Upper lobe of right lung (tissue), 1 donor: ENCODE measurements at regions not wholly inside any gene's neighbourhood (a gene's known extent, or its start where the extent isn't known, plus 50 kb on each side); places are given as distances from the start of the nearest gene placed in this dataset.

Source experiments
- ATAC-seq: fragments of 200-7000 bp; cut with Tn5 transposase; one replicate; pipeline ENCODE4 v1.9.1; 2020; ENCODE audit warnings: mild to moderate bottlenecking, moderate library complexity
- DNase-seq: peaks from one replicate; pipeline ENCODE4 v3.0.0-alpha.2; 2020
- H3K27ac ChIP-seq: fragments of 200-600 bp; one replicate; pipeline ENCODE4 v1.8.0; 2022
- H3K27me3 ChIP-seq: fragments of 200-600 bp; one replicate; pipeline ENCODE4 v1.8.0; 2022; ENCODE audit warnings: mild to moderate bottlenecking
- H3K36me3 ChIP-seq: fragments of 200-600 bp; one replicate; pipeline ENCODE4 v1.8.0; 2022
- H3K4me1 ChIP-seq: fragments of 200-600 bp; one replicate; pipeline ENCODE4 v1.8.0; 2022
- H3K4me3 ChIP-seq: fragments of 200-600 bp; one replicate; pipeline ENCODE4 v1.8.0; 2022; ENCODE audit warnings: mild to moderate bottlenecking
- H3K9me3 ChIP-seq: fragments of 200-600 bp; one replicate; pipeline ENCODE4 v1.8.0; 2022
- CTCF ChIP-seq: fragments of 200-600 bp; IDR thresholded peaks from one replicate; pipeline ENCODE4 v1.8.0; 2022; ENCODE audit warnings: antibody characterized with exemption
- intact Hi-C: fragments of 100-400 bp; cut with DNase I; formaldehyde crosslinking; loops from one replicate; pipeline ENCODE4 v1.11.0; 2022
- donor health status: DM: no; HTN: yes; CAD: no; lungs with severe emphysema.

- Histone ChIP-seq H3K36me3 (no peaks in the 10 kb centered on the region), H3K9me3 (no peaks in the 10 kb centered on the region), H3K4me3 (no peak overlapping the region), H3K4me1 (no peaks in the 10 kb centered on the region), H3K27ac (no peak overlapping the region), H3K27me3 (no peaks in the 10 kb centered on the region)
- no peak for TF ChIP-seq CTCF
- intact Hi-C loops = no loop called here
- DNase-seq (no peak), ATAC-seq (peak; percentile 23)
Observed at GRCh38 chr9:118751848-118752223, 617.4 kb downstream of the BRINP1 start.

- DNase-seq = no peak
- intact Hi-C loops = no loop called here
- no peak overlapping the region for H3K27ac ChIP-seq
- H3K4me3 ChIP-seq = no peak overlapping the region
- H3K4me1 ChIP-seq = no peaks in the 10 kb centered on the region
- no peaks in the 10 kb centered on the region for H3K27me3 ChIP-seq
- TF ChIP-seq CTCF = no peak
- ATAC-seq = no peak
- H3K36me3 ChIP-seq = no peaks in the 10 kb centered on the region
- no peaks in the 10 kb centered on the region for H3K9me3 ChIP-seq
Observed at GRCh38 chr9:118761016-118761790, 608.0 kb downstream of the BRINP1 start.

GRCh38 chr9:118767571-118767970, 601.7 kb downstream of the BRINP1 start:
- Histone ChIP-seq H3K9me3 (no peaks in the 10 kb centered on the region), H3K36me3 (no peaks in the 10 kb centered on the region), H3K27me3 (no peaks in the 10 kb centered on the region), H3K4me1 (no peaks in the 10 kb centered on the region), H3K4me3 (no peak overlapping the region), H3K27ac (no peak overlapping the region)
- no peak for DNase-seq
- no peak for ATAC-seq
- intact Hi-C loops = no loop called here
- no peak for TF ChIP-seq CTCF

GRCh38 chr9:118782790-118783463, 586.3 kb downstream of the BRINP1 start:
- TF ChIP-seq CTCF = no peak
- Histone ChIP-seq H3K27ac (no peak overlapping the region), H3K36me3 (no peaks in the 10 kb centered on the region), H3K9me3 (no peaks in the 10 kb centered on the region), H3K4me3 (no peak overlapping the region), H3K27me3 (no peaks in the 10 kb centered on the region), H3K4me1 (no peaks in the 10 kb centered on the region)
- ATAC-seq (no peak), DNase-seq (no peak)
- intact Hi-C loops = no loop called here

GRCh38 chr9:118784033-118784432, 585.2 kb downstream of the BRINP1 start:
- no peaks in the 10 kb centered on the region for H3K4me1 ChIP-seq
- H3K27ac ChIP-seq = no peak overlapping the region
- DNase-seq (no peak), ATAC-seq (no peak)
- intact Hi-C loops = no loop called here
- no peaks in the 10 kb centered on the region for H3K36me3 ChIP-seq
- no peak for TF ChIP-seq CTCF
- no peak overlapping the region for H3K4me3 ChIP-seq
- no peaks in the 10 kb centered on the region for H3K9me3 ChIP-seq
- H3K27me3 ChIP-seq = no peaks in the 10 kb centered on the region
